ENCODE measurements at regions not wholly inside any gene's neighbourhood (a gene's known extent, or its start where the extent isn't known, plus 50 kb on each side); places are given as distances from the start of the nearest gene placed in this dataset.
"Not testable (repeated sequence)": the region's sequence is repeated elsewhere in the genome, so short reads cannot be mapped to it uniquely, and the experiment has no call there.

- TF ChIP-seq CTCF (IDR thresholded peaks at IDR 0.05; ENCODE audit: low read depth, low read length, poor library complexity, severe bottlenecking); EZH2phosphoT487 (IDR thresholded peaks at IDR 0.05; ENCODE audit: borderline replicate concordance, low read length): not testable (repeated sequence)
These were observed 1821.2 kb upstream of the PCDH20 start for GRCh38 chr13:63236667-63237396.
